ENCODE measurements at regions not wholly inside any gene's neighbourhood (a gene's known extent, or its start where the extent isn't known, plus 50 kb on each side); places are given as distances from the start of the nearest gene placed in this dataset.

DNA sequence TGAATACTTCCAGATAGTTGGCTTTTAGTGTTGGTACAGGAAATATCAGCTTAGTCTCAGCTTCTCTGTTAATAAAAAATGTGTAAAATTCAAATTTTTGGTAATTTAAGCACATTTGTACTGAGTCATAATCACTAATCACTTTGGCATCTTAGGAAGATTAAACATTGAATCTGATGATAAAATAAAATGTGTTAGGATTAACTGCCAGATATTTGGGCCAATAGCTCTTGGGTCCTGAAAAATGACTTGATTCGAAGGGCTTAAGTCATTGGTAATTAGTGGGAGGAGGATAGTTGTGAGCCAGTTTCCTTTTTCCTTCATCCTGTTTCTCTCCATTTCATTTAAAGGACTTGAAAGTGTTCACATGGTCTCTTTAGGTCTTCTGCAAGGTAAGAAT is 426.1 kb downstream of the RFPL4B start:
- TF ChIP-seq CTCF (IDR thresholded peaks at IDR 0.05) (no peak), POLR2AphosphoS5 (IDR thresholded peaks at IDR 0.05; ENCODE audit: low read depth, low read length) (no peak), REST (IDR thresholded peaks at IDR 0.05; ENCODE audit: insufficient read depth in 1 of 2, low read depth in 2 of 2, low read length in 1 of 2) (no peak), TCF7L2 (IDR thresholded peaks at IDR 0.05; ENCODE audit: low read depth, low read length) (no peak), SIN3A (IDR thresholded peaks at IDR 0.05; ENCODE audit: borderline replicate concordance, insufficient read depth, low read depth, low read length) (no peak)
